Liver (tissue), 3 donors: ENCODE measurements at regions not wholly inside any gene's neighbourhood (a gene's known extent, or its start where the extent isn't known, plus 50 kb on each side); places are given as distances from the start of the nearest gene placed in this dataset.

Source experiments
- EGR1 ChIP-seq, 2 donors: IDR thresholded peaks; 2 replicates each; pipeline ENCODE4 v1.6.1; 2016 to 2018; ENCODE audit warnings: antibody characterized with exemption in 2 of 2, low read depth in 2 of 2
- FOXA1 ChIP-seq: IDR thresholded peaks from 2 replicates; pipeline ENCODE4 v1.6.1; 2016; ENCODE audit warnings: antibody characterized with exemption
- GABPA ChIP-seq, 2 donors: IDR thresholded peaks in 1 of 2; conservative IDR thresholded peaks in 1 of 2; 2 replicates each; pipeline ENCODE4 v1.6.1; 2016; ENCODE audit warnings: antibody characterized with exemption in 2 of 2, mild to moderate bottlenecking in 1 of 2, moderate library complexity in 1 of 2
- NR2F2 ChIP-seq: IDR thresholded peaks from 2 replicates; pipeline ENCODE4 v1.6.1; 2016; ENCODE audit warnings: antibody characterized with exemption
- RAD21 ChIP-seq, 2 donors: IDR thresholded peaks; 2 replicates each; pipeline ENCODE4 v1.6.1; 2016; ENCODE audit warnings: antibody characterized with exemption in 2 of 2, mild to moderate bottlenecking in 2 of 2
- SP1 ChIP-seq: IDR thresholded peaks from 2 replicates; pipeline ENCODE4 v1.6.1; 2018; ENCODE audit warnings: antibody characterized with exemption, mild to moderate bottlenecking
- TAF1 ChIP-seq: conservative IDR thresholded peaks from 2 replicates; pipeline ENCODE4 v1.6.1; 2016; ENCODE audit warnings: antibody characterized with exemption, mild to moderate bottlenecking
- YY1 ChIP-seq: IDR thresholded peaks from 2 replicates; pipeline ENCODE4 v1.6.1; 2016; ENCODE audit warnings: antibody characterized with exemption, mild to moderate bottlenecking
- TF ChIP-seq, protein P1 (sequence below): fragments of 150-350 bp; IDR thresholded peaks from 2 replicates; pipeline ENCODE4 v1.5.1; 2017; ENCODE audit warnings: improper control_type of control experiment, low read depth, low read length; ENCODE audit not compliant: missing input control
- TF ChIP-seq, protein P2 (sequence below): IDR thresholded peaks from 2 replicates; pipeline ENCODE4 v1.6.1; 2016; ENCODE audit warnings: antibody characterized with exemption, mild to moderate bottlenecking
- TF ChIP-seq, protein P3 (sequence below): IDR thresholded peaks from 2 replicates; pipeline ENCODE4 v1.6.1; 2016; ENCODE audit warnings: antibody characterized with exemption
- TF ChIP-seq, protein P4 (sequence below): IDR thresholded peaks from 2 replicates; pipeline ENCODE4 v1.6.1; 2016; ENCODE audit warnings: antibody characterized with exemption
- donor health status: healthy.
- donor health status: healthy.

DNA sequence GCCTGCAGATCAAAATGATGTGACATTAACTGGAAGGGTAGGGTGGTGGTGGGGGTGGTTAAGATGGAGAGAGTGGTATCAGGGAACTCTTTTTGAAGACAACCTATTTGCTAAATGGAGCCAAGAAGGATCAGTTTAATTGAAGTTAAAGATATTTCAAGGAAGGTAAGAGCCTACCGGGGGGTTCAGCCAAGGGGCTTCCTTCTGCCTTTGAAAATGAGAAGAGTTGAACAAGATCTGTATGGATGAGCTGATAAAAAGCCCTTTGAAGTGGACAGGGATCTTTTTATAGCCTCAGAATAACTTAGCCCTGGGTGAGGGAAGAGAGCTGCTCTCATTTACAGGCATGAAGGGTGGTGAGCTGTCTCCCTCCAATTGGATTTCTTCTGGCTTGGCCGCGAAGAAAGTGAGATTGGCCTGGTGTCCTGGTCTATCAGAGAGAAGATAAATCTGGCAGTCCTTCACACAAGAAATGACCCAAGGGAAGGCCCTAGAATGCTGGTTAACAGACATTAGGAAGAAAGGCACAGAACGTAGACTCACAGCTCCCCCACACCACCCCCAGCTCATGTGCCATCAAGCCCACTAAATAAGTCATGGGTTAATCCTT is 439.8 kb downstream of the TNS1 start:
- TF ChIP-seq EGR1 (IDR thresholded peaks at IDR 0.05; ENCODE audit: low read depth in 2 of 2) (no peak), YY1 (no peak), GABPA (IDR thresholded peaks at IDR 0.05 in 1 of 2, conservative IDR thresholded peaks at IDR 0.05 in 1 of 2) (no peak), RAD21 (IDR thresholded peaks at IDR 0.05) (no peak), NR2F2 (no peak), TAF1 (no peak), SP1 (no peak), FOXA1 (no peak)
- TF ChIP-seq, protein P1, sequence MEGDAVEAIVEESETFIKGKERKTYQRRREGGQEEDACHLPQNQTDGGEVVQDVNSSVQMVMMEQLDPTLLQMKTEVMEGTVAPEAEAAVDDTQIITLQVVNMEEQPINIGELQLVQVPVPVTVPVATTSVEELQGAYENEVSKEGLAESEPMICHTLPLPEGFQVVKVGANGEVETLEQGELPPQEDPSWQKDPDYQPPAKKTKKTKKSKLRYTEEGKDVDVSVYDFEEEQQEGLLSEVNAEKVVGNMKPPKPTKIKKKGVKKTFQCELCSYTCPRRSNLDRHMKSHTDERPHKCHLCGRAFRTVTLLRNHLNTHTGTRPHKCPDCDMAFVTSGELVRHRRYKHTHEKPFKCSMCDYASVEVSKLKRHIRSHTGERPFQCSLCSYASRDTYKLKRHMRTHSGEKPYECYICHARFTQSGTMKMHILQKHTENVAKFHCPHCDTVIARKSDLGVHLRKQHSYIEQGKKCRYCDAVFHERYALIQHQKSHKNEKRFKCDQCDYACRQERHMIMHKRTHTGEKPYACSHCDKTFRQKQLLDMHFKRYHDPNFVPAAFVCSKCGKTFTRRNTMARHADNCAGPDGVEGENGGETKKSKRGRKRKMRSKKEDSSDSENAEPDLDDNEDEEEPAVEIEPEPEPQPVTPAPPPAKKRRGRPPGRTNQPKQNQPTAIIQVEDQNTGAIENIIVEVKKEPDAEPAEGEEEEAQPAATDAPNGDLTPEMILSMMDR = no peak
- TF ChIP-seq, protein P2, sequence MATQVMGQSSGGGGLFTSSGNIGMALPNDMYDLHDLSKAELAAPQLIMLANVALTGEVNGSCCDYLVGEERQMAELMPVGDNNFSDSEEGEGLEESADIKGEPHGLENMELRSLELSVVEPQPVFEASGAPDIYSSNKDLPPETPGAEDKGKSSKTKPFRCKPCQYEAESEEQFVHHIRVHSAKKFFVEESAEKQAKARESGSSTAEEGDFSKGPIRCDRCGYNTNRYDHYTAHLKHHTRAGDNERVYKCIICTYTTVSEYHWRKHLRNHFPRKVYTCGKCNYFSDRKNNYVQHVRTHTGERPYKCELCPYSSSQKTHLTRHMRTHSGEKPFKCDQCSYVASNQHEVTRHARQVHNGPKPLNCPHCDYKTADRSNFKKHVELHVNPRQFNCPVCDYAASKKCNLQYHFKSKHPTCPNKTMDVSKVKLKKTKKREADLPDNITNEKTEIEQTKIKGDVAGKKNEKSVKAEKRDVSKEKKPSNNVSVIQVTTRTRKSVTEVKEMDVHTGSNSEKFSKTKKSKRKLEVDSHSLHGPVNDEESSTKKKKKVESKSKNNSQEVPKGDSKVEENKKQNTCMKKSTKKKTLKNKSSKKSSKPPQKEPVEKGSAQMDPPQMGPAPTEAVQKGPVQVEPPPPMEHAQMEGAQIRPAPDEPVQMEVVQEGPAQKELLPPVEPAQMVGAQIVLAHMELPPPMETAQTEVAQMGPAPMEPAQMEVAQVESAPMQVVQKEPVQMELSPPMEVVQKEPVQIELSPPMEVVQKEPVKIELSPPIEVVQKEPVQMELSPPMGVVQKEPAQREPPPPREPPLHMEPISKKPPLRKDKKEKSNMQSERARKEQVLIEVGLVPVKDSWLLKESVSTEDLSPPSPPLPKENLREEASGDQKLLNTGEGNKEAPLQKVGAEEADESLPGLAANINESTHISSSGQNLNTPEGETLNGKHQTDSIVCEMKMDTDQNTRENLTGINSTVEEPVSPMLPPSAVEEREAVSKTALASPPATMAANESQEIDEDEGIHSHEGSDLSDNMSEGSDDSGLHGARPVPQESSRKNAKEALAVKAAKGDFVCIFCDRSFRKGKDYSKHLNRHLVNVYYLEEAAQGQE = no peak
- TF ChIP-seq, protein P3, sequence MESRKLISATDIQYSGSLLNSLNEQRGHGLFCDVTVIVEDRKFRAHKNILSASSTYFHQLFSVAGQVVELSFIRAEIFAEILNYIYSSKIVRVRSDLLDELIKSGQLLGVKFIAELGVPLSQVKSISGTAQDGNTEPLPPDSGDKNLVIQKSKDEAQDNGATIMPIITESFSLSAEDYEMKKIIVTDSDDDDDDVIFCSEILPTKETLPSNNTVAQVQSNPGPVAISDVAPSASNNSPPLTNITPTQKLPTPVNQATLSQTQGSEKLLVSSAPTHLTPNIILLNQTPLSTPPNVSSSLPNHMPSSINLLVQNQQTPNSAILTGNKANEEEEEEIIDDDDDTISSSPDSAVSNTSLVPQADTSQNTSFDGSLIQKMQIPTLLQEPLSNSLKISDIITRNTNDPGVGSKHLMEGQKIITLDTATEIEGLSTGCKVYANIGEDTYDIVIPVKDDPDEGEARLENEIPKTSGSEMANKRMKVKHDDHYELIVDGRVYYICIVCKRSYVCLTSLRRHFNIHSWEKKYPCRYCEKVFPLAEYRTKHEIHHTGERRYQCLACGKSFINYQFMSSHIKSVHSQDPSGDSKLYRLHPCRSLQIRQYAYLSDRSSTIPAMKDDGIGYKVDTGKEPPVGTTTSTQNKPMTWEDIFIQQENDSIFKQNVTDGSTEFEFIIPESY = no peak
- TF ChIP-seq, protein P4, sequence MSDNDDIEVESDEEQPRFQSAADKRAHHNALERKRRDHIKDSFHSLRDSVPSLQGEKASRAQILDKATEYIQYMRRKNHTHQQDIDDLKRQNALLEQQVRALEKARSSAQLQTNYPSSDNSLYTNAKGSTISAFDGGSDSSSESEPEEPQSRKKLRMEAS = no peak
